ENCODE measurements at regions not wholly inside any gene's neighbourhood (a gene's known extent, or its start where the extent isn't known, plus 50 kb on each side); places are given as distances from the start of the nearest gene placed in this dataset. TPM values are rescaled to one million over a fixed set of nuclear protein-coding genes. Genes with fewer than 3 reads are reported as not detected.

Small RNA genes in the stretch of these regions (small RNA-seq; reads per million reads assigned to genes)
- gene AC234779.1 = not detected
